DOHH2 (cell line): ENCODE measurements at regions not wholly inside any gene's neighbourhood (a gene's known extent, or its start where the extent isn't known, plus 50 kb on each side); places are given as distances from the start of the nearest gene placed in this dataset.

Experiments used
- H3F3A ChIP-seq: fragments of 200-600 bp; sonication (generic), shearing (Covaris generic); 2 replicates; pipeline ENCODE4 v1.6.0; 2016; ENCODE audit warnings: antibody characterized with exemption, mild to moderate bottlenecking; ENCODE audit not compliant: control insufficient read depth, insufficient read depth
- H3K27ac ChIP-seq: fragments of 200-600 bp; sonication (generic); 2 replicates; pipeline ENCODE4 v1.5.1; 2014; ENCODE audit warnings: low read depth, mild to moderate bottlenecking, low read length, moderate library complexity
- H3K27me3 ChIP-seq: fragments of 200-600 bp; sonication (generic); 2 replicates; pipeline ENCODE4 v1.6.1; 2014; ENCODE audit warnings: mild to moderate bottlenecking, low read length, mixed read lengths; ENCODE audit not compliant: control insufficient read depth
- H3K36me3 ChIP-seq: fragments of 200-600 bp; sonication (generic); 2 replicates; pipeline ENCODE4 v1.6.1; 2014; ENCODE audit warnings: mild to moderate bottlenecking, low read length, moderate library complexity, mixed read lengths; ENCODE audit not compliant: control insufficient read depth
- H3K4me1 ChIP-seq: fragments of 200-600 bp; sonication (generic); 2 replicates; pipeline ENCODE4 v1.6.1; 2014; ENCODE audit warnings: mild to moderate bottlenecking, low read length, mixed read lengths; ENCODE audit not compliant: control insufficient read depth
- H3K4me2 ChIP-seq: fragments of 200-600 bp; sonication (generic); 2 replicates; pipeline ENCODE4 v1.6.0; 2014; ENCODE audit warnings: mild to moderate bottlenecking, low read length, moderate library complexity
- H3K4me3 ChIP-seq: fragments of 200-600 bp; sonication (generic); 2 replicates; pipeline ENCODE4 v1.5.1; 2014; ENCODE audit warnings: mild to moderate bottlenecking, low read length, mixed read lengths
- H3K79me2 ChIP-seq: fragments of 200-600 bp; sonication (generic); 2 replicates; pipeline ENCODE4 v1.6.1; 2014; ENCODE audit warnings: mild to moderate bottlenecking, low read length, mixed read lengths; ENCODE audit not compliant: control insufficient read depth
- H3K9me2 ChIP-seq: fragments of 200-600 bp; sonication (generic); replicated peaks from 2 replicates; pipeline ENCODE4 v1.6.1; 2014; ENCODE audit warnings: mild to moderate bottlenecking, low read length, mixed read lengths; ENCODE audit not compliant: control insufficient read depth
- H3K9me3 ChIP-seq: fragments of 200-600 bp; sonication (generic); 2 replicates; pipeline ENCODE4 v1.6.1; 2014; ENCODE audit warnings: antibody characterized with exemption, low read length, mixed read lengths; ENCODE audit not compliant: control insufficient read depth, insufficient read depth
- H4K20me1 ChIP-seq: fragments of 200-600 bp; sonication (generic); 2 replicates; pipeline ENCODE4 v1.6.0; 2014; ENCODE audit warnings: low read depth, mild to moderate bottlenecking, antibody characterized with exemption, low read length, moderate library complexity; ENCODE audit not compliant: control insufficient read depth, insufficient read depth
- CTCF ChIP-seq: fragments of 200-600 bp; sonication (generic); IDR thresholded peaks from one replicate; pipeline ENCODE4 v1.5.1; 2014; ENCODE audit warnings: antibody characterized with exemption, mild to moderate bottlenecking, low read depth, low read length; ENCODE audit not compliant: poor library complexity, severe bottlenecking
- EZH2phosphoT487 ChIP-seq: fragments of 200-600 bp; sonication (generic); IDR thresholded peaks from 2 replicates; pipeline ENCODE4 v1.6.1; 2017; ENCODE audit warnings: borderline replicate concordance, mild to moderate bottlenecking, antibody characterized with exemption, low read length, moderate library complexity, mixed read lengths

GRCh38 chr9:110143485-110143884 is 64.5 kb downstream of the C9orf152 start:
- Histone ChIP-seq H3K9me2 (no peaks in the 10 kb centered on the region), H3K79me2 (peaks cover 100% of the 10 kb centered on the region), H3K27me3 (no peaks in the 10 kb centered on the region), H4K20me1 (no peaks in the 10 kb centered on the region), H3F3A (peaks cover 30% of the 10 kb centered on the region), H3K36me3 (peaks cover 89% of the 10 kb centered on the region), H3K9me3 (no peaks in the 10 kb centered on the region), H3K27ac (peak overlapping the region; percentile 83), H3K4me1 (peaks cover 100% of the 10 kb centered on the region), H3K4me3 (peak overlapping the region; percentile 58), H3K4me2 (peak overlapping the region; percentile 73)
- TF ChIP-seq EZH2phosphoT487 (no peak), CTCF (no peak)

- Histone ChIP-seq H3F3A (peaks cover 33% of the 10 kb centered on the region), H3K4me2 (peak overlapping the region; percentile 73), H3K4me1 (peaks cover 100% of the 10 kb centered on the region), H3K27me3 (no peaks in the 10 kb centered on the region), H3K4me3 (peak overlapping the region; percentile 58), H3K36me3 (peaks cover 89% of the 10 kb centered on the region), H3K27ac (peak overlapping the region; percentile 83), H3K79me2 (peaks cover 100% of the 10 kb centered on the region), H3K9me2 (no peaks in the 10 kb centered on the region), H3K9me3 (no peaks in the 10 kb centered on the region), H4K20me1 (no peaks in the 10 kb centered on the region)
- no peak for TF ChIP-seq EZH2phosphoT487
- peak; percentile 30 for TF ChIP-seq CTCF
Measured at GRCh38 chr9:110143950-110144545, 63.9 kb downstream of the C9orf152 start.

GRCh38 chr9:110146373-110146772 is 61.6 kb downstream of the C9orf152 start:
- peaks cover 100% of the 10 kb centered on the region for H3K79me2 ChIP-seq
- H3K9me2 ChIP-seq = no peaks in the 10 kb centered on the region
- H4K20me1 ChIP-seq = no peaks in the 10 kb centered on the region
- peaks cover 100% of the 10 kb centered on the region for H3K4me1 ChIP-seq
- no peak for TF ChIP-seq EZH2phosphoT487
- peak overlapping the region; percentile 59; the same call in 1 of the 2 replicates for H3K4me3 ChIP-seq
- peaks cover 33% of the 10 kb centered on the region for H3F3A ChIP-seq
- H3K27me3 ChIP-seq = no peaks in the 10 kb centered on the region
- H3K27ac ChIP-seq = peak overlapping the region; percentile 74
- H3K36me3 ChIP-seq = peaks cover 90% of the 10 kb centered on the region
- H3K4me2 ChIP-seq = peak overlapping the region; percentile 69
- H3K9me3 ChIP-seq = no peaks in the 10 kb centered on the region

- Histone ChIP-seq H3K36me3 (peaks cover 89% of the 10 kb centered on the region), H3K9me2 (no peaks in the 10 kb centered on the region), H3F3A (peaks cover 23% of the 10 kb centered on the region), H3K9me3 (no peaks in the 10 kb centered on the region), H3K4me2 (peak overlapping the region; percentile 69), H3K4me1 (peaks cover 100% of the 10 kb centered on the region), H3K27me3 (no peaks in the 10 kb centered on the region), H3K4me3 (peak overlapping the region; percentile 59), H3K27ac (peak overlapping the region; percentile 74), H3K79me2 (peaks cover 100% of the 10 kb centered on the region), H4K20me1 (peaks cover 3% of the 10 kb centered on the region; the same call in 1 of the 2 replicates)
- TF ChIP-seq CTCF (no peak), EZH2phosphoT487 (no peak)
Measured at GRCh38 chr9:110148384-110148783, 59.6 kb downstream of the C9orf152 start.
